ENCODE measurements at regions not wholly inside any gene's neighbourhood (a gene's known extent, or its start where the extent isn't known, plus 50 kb on each side); places are given as distances from the start of the nearest gene placed in this dataset.

DNA sequence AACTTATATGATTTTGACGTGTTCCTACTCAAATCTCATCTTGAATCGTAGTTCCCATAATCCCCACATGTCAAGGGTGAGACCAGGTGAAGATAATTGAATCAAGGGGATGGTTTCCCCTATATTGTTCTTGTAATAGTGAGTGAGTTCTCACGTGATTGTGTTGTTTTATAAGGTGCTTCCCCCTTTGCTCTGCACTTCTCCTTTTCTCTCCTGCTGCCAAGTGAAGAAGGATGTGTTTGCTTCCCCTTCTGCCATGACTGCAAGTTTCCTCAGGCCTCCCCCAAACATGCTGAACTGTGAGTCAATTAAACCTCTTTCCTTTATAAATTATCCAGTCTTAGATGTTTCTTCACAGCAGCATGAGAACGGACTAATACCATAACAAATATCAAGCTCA lies 83.2 kb downstream of the MANEA start:
- WGBS (ENCODE audit: insufficient coverage), result 89% methylated on average over 1 of the region's 4 CpGs
- Histone ChIP-seq H3K36me3 (ENCODE audit: control insufficient read depth, insufficient read depth, low read length) (no peaks in the 10 kb centered on the region), H3K9me3 (ENCODE audit: control insufficient read depth, insufficient read depth, low read length) (no peaks in the 10 kb centered on the region), H3K27me3 (ENCODE audit: control insufficient read depth, insufficient read depth, low read length) (no peaks in the 10 kb centered on the region), H3K4me1 (ENCODE audit: control insufficient read depth, insufficient read depth, low read length) (no peaks in the 10 kb centered on the region), H3K4me3 (ENCODE audit: low read depth, low read length) (no peak overlapping the region), H3K27ac (ENCODE audit: low read depth, low read length) (no peak overlapping the region)
- no peak for DNase-seq (ENCODE audit: low read depth in 4 of 6, low spot score in 6 of 6)

GRCh38 chr6:95670011-95670463 lies 92.7 kb downstream of the MANEA start:
- H3K4me1 ChIP-seq (ENCODE audit: control insufficient read depth, insufficient read depth, low read length), result no peaks in the 10 kb centered on the region

DNA sequence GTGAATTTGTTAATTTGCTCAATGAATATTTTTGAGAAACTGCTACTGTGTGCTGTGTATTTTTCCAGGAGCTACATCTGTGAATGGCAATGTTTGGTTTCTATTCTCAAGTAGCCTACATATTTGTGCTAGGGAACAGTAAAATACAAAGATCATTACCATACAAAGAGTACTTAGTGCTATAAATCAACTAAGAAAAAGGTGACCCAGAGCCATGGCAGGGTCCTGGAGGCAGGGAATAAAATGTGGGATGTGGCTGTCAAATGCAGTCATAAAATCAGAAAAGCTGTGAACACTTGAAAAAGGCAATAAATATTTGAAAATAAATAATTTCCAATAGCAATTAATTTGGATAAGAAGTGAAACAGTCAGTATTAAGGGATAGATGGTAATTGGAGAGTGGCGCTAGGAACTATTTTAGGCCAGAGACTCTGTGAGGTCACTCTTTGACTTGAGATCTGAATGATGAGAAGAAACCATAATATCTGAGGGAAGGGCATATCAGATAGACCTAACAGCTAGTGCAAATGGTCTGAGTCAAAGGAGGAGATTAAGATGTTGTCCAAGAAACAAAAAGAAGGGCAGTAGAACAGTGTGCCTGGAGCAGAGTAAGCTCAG lies 98.8 kb downstream of the MANEA start:
- DNase-seq (ENCODE audit: low read depth in 4 of 6, low spot score in 6 of 6), result no peak
- Histone ChIP-seq H3K9me3 (ENCODE audit: control insufficient read depth, insufficient read depth, low read length) (no peaks in the 10 kb centered on the region), H3K27me3 (ENCODE audit: control insufficient read depth, insufficient read depth, low read length) (no peaks in the 10 kb centered on the region), H3K4me3 (ENCODE audit: low read depth, low read length) (no peak overlapping the region), H3K4me1 (ENCODE audit: control insufficient read depth, insufficient read depth, low read length) (no peaks in the 10 kb centered on the region), H3K27ac (ENCODE audit: low read depth, low read length) (no peak overlapping the region), H3K36me3 (ENCODE audit: control insufficient read depth, insufficient read depth, low read length) (no peaks in the 10 kb centered on the region)
- 100% methylated on average over 1 of the region's 1 CpG for WGBS (ENCODE audit: insufficient coverage)

More at GRCh38 chr6:95670011-95670463, 92.7 kb downstream of the MANEA start:
- no peak for DNase-seq (ENCODE audit: low read depth in 4 of 6, low spot score in 6 of 6)
- 95% methylated on average over 26 of the region's 26 CpGs for WGBS (ENCODE audit: insufficient coverage)
- H3K4me3 ChIP-seq (ENCODE audit: low read depth, low read length), result no peak overlapping the region
- H3K9me3 ChIP-seq (ENCODE audit: control insufficient read depth, insufficient read depth, low read length), result no peaks in the 10 kb centered on the region
- no peak overlapping the region for H3K27ac ChIP-seq (ENCODE audit: low read depth, low read length)
- no peaks in the 10 kb centered on the region for H3K36me3 ChIP-seq (ENCODE audit: control insufficient read depth, insufficient read depth, low read length)
- no peaks in the 10 kb centered on the region for H3K27me3 ChIP-seq (ENCODE audit: control insufficient read depth, insufficient read depth, low read length)

GRCh38 chr6:95679981-95680380 lies 102.6 kb downstream of the MANEA start:
- no peaks in the 10 kb centered on the region for H3K36me3 ChIP-seq (ENCODE audit: control insufficient read depth, insufficient read depth, low read length)
- H3K27ac ChIP-seq (ENCODE audit: low read depth, low read length), result no peak overlapping the region
- no peak overlapping the region for H3K4me3 ChIP-seq (ENCODE audit: low read depth, low read length)
- H3K9me3 ChIP-seq (ENCODE audit: control insufficient read depth, insufficient read depth, low read length), result no peaks in the 10 kb centered on the region
- DNase-seq (ENCODE audit: low read depth in 4 of 6, low spot score in 6 of 6), result no peak
- no peaks in the 10 kb centered on the region for H3K27me3 ChIP-seq (ENCODE audit: control insufficient read depth, insufficient read depth, low read length)
- no CpG with 5 or more reads among the region's 3 CpGs for WGBS (ENCODE audit: insufficient coverage)
- H3K4me1 ChIP-seq (ENCODE audit: control insufficient read depth, insufficient read depth, low read length), result no peaks in the 10 kb centered on the region

DNA sequence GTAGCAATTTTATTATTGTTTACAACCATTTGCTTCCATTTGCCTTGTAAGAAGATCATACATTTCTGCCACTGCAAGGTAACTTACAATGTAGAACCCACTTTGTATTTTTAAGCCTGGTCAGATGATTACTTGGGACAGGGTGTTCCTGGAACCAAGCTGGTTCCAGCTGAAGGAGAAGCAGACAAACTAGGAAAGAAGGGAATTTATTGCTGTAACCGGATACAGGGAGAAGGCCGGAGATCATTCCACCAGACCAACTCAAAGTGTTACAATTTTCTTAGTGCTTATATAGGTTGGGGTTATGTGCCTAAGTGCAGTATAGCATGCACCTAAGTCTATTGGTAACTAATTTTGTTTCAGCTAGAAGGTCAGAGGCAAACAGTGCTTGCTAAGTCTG lies 104.4 kb downstream of the MANEA start:
- no peak for DNase-seq (ENCODE audit: low read depth in 4 of 6, low spot score in 6 of 6)
- no CpG with 5 or more reads among the region's 2 CpGs for WGBS (ENCODE audit: insufficient coverage)
- Histone ChIP-seq H3K4me1 (ENCODE audit: control insufficient read depth, insufficient read depth, low read length) (no peaks in the 10 kb centered on the region), H3K9me3 (ENCODE audit: control insufficient read depth, insufficient read depth, low read length) (no peaks in the 10 kb centered on the region), H3K27me3 (ENCODE audit: control insufficient read depth, insufficient read depth, low read length) (no peaks in the 10 kb centered on the region), H3K36me3 (ENCODE audit: control insufficient read depth, insufficient read depth, low read length) (no peaks in the 10 kb centered on the region), H3K27ac (ENCODE audit: low read depth, low read length) (no peak overlapping the region), H3K4me3 (ENCODE audit: low read depth, low read length) (no peak overlapping the region)

DNA sequence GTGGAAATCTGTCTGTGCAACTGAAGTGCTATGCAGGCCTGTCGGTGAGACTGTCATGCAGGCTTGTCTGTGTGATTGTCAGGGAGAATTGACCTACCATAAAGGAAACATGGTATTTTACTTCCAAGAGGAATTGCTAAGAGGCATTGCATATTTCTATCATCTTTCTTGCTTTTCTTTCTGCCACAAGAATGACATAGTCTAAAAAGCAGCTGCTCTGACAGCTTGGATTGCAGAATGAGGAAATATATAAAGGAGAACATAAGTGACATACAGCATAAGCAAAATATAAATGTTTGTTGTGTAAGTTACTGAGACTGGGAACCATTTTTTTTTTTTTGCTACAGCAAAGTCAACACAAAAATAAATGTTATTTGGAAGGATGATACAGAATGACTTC lies 105.1 kb downstream of the MANEA start:
- H3K27me3 ChIP-seq (ENCODE audit: control insufficient read depth, insufficient read depth, low read length), result no peaks in the 10 kb centered on the region
- H3K9me3 ChIP-seq (ENCODE audit: control insufficient read depth, insufficient read depth, low read length), result no peaks in the 10 kb centered on the region
- H3K27ac ChIP-seq (ENCODE audit: low read depth, low read length), result no peak overlapping the region
- H3K4me3 ChIP-seq (ENCODE audit: low read depth, low read length), result no peak overlapping the region
- H3K4me1 ChIP-seq (ENCODE audit: control insufficient read depth, insufficient read depth, low read length), result no peaks in the 10 kb centered on the region
- no CpG with 5 or more reads among the region's 1 CpG for WGBS (ENCODE audit: insufficient coverage)
- no peaks in the 10 kb centered on the region for H3K36me3 ChIP-seq (ENCODE audit: control insufficient read depth, insufficient read depth, low read length)
- peak in 2 of 6 donors; percentile 8 to 76 for DNase-seq (ENCODE audit: low read depth in 4 of 6, low spot score in 6 of 6)

GRCh38 chr6:95685822-95686221 lies 108.5 kb downstream of the MANEA start:
- Histone ChIP-seq H3K4me1 (ENCODE audit: control insufficient read depth, insufficient read depth, low read length) (no peaks in the 10 kb centered on the region), H3K27ac (ENCODE audit: low read depth, low read length) (no peak overlapping the region), H3K4me3 (ENCODE audit: low read depth, low read length) (no peak overlapping the region), H3K9me3 (ENCODE audit: control insufficient read depth, insufficient read depth, low read length) (no peaks in the 10 kb centered on the region), H3K27me3 (ENCODE audit: control insufficient read depth, insufficient read depth, low read length) (no peaks in the 10 kb centered on the region), H3K36me3 (ENCODE audit: control insufficient read depth, insufficient read depth, low read length) (no peaks in the 10 kb centered on the region)
- 57% methylated on average over 2 of the region's 3 CpGs for WGBS (ENCODE audit: insufficient coverage)
- no peak for DNase-seq (ENCODE audit: low read depth in 4 of 6, low spot score in 6 of 6)

DNA sequence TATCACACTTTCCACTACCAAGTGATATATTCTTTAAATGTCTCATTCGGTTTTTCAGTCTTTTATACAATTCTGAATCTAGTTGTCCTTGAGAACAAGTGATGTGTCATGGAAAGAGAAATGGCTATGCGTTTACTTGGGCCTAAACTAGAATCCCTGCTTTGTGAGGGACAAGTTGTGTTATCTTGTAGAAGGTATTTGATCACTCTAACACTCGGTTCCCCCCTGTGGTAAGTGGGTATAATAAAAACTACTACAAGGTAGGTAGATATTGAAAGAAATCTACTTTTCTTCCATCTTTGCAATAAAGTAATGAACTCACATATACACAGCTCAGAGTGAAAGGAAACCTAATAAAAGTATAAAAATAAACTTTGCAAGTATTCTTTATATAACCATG lies 108.9 kb downstream of the MANEA start:
- Histone ChIP-seq H3K4me1 (ENCODE audit: control insufficient read depth, insufficient read depth, low read length) (no peaks in the 10 kb centered on the region), H3K4me3 (ENCODE audit: low read depth, low read length) (no peak overlapping the region), H3K27ac (ENCODE audit: low read depth, low read length) (no peak overlapping the region), H3K9me3 (ENCODE audit: control insufficient read depth, insufficient read depth, low read length) (no peaks in the 10 kb centered on the region), H3K36me3 (ENCODE audit: control insufficient read depth, insufficient read depth, low read length) (no peaks in the 10 kb centered on the region), H3K27me3 (ENCODE audit: control insufficient read depth, insufficient read depth, low read length) (no peaks in the 10 kb centered on the region)
- DNase-seq (ENCODE audit: low read depth in 4 of 6, low spot score in 6 of 6), result no peak
- no CpG with 5 or more reads among the region's 3 CpGs for WGBS (ENCODE audit: insufficient coverage)

DNA sequence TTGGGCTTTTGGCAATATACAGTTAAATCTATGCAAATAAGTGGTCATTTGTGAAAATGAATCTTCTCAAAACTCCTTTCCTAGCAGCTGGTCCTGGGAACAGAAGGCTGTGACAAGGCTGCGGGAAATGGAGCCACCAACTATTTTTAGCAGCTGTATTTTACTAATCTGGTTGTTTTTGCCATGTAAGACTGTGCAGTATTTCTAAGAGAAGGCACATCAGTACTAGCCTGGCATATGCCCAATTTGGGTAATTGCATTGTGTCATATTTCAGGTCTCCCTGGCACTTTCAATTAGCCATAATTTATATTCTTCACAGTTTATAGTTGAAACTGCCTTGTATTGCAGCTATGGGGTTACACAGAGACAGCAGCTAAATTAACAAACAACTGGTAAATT lies 109.6 kb downstream of the MANEA start:
- Histone ChIP-seq H3K27ac (ENCODE audit: low read depth, low read length) (no peak overlapping the region), H3K27me3 (ENCODE audit: control insufficient read depth, insufficient read depth, low read length) (no peaks in the 10 kb centered on the region), H3K9me3 (ENCODE audit: control insufficient read depth, insufficient read depth, low read length) (no peaks in the 10 kb centered on the region), H3K36me3 (ENCODE audit: control insufficient read depth, insufficient read depth, low read length) (no peaks in the 10 kb centered on the region), H3K4me3 (ENCODE audit: low read depth, low read length) (no peak overlapping the region), H3K4me1 (ENCODE audit: control insufficient read depth, insufficient read depth, low read length) (no peaks in the 10 kb centered on the region)
- DNase-seq (ENCODE audit: low read depth in 4 of 6, low spot score in 6 of 6), result peak in 3 of 6 donors; percentile 9 to 79 (median 54)
- WGBS (ENCODE audit: insufficient coverage), result no CpG with 5 or more reads among the region's 1 CpG

DNA sequence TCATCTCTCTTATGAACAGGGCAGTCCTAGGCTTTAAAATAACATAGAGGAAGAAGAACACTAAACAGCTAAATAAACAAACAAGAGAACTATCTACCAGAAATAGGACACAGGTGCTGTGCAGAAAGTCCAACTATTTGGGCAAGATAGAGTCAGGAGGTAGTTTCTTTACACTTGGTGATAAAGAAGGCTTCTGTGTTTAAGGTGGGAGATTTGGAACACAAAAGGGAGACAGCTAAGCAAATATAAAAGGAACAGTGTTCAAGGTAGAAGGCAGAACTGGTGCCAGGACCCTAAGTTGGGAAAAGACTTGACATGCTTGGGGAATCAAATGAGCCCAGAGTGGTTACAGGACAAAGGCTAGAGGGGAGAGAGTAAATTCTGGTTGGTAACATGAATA lies 110.5 kb downstream of the MANEA start:
- Histone ChIP-seq H3K4me3 (ENCODE audit: low read depth, low read length) (no peak overlapping the region), H3K9me3 (ENCODE audit: control insufficient read depth, insufficient read depth, low read length) (no peaks in the 10 kb centered on the region), H3K27ac (ENCODE audit: low read depth, low read length) (no peak overlapping the region), H3K4me1 (ENCODE audit: control insufficient read depth, insufficient read depth, low read length) (no peaks in the 10 kb centered on the region), H3K27me3 (ENCODE audit: control insufficient read depth, insufficient read depth, low read length) (no peaks in the 10 kb centered on the region), H3K36me3 (ENCODE audit: control insufficient read depth, insufficient read depth, low read length) (no peaks in the 10 kb centered on the region)
- no peak for DNase-seq (ENCODE audit: low read depth in 4 of 6, low spot score in 6 of 6)
